Gastroesophageal sphincter (tissue), 3 donors: ENCODE measurements at regions not wholly inside any gene's neighbourhood (a gene's known extent, or its start where the extent isn't known, plus 50 kb on each side); places are given as distances from the start of the nearest gene placed in this dataset.

Source experiments
- CTCF ChIP-seq, 4 experiments: fragments of 200-600 bp in 2 of 4; fragments of 450-650 bp in 2 of 4; sonication (generic) in 1 of 4; IDR thresholded peaks; one replicate each; pipeline ENCODE4 v1.5.1; 2017 to 2019; ENCODE audit warnings: antibody characterized with exemption in 4 of 4, mild to moderate bottlenecking in 2 of 4, moderate library complexity in 2 of 4
- POLR2A ChIP-seq, 2 donors: fragments of 450-650 bp; IDR thresholded peaks; one replicate each; pipeline ENCODE4 v1.6.1; 2017; ENCODE audit warnings: antibody characterized with exemption in 2 of 2, mild to moderate bottlenecking in 2 of 2, moderate library complexity in 1 of 2

GRCh38 chr15:84099181-84099580 is 136.4 kb upstream of the GOLGA6L4 start:
- no peak for TF ChIP-seq CTCF (IDR thresholded peaks at IDR 0.05)
- TF ChIP-seq POLR2A (IDR thresholded peaks at IDR 0.05): no peak
